GM23248 (cell line): ENCODE measurements at regions not wholly inside any gene's neighbourhood (a gene's known extent, or its start where the extent isn't known, plus 50 kb on each side); places are given as distances from the start of the nearest gene placed in this dataset.

Experiments used
- DNase-seq: peaks from one replicate; pipeline ENCODE4 v3.0.0-alpha.2; 2015
- H2AFZ ChIP-seq: fragments of 200-600 bp; sonication (generic); 2 replicates; pipeline ENCODE4 v1.6.1; 2016; ENCODE audit warnings: antibody characterized with exemption
- H3F3A ChIP-seq: fragments of 200-600 bp; sonication (generic); 2 replicates; pipeline ENCODE4 v1.6.1; 2016; ENCODE audit warnings: mild to moderate bottlenecking, antibody characterized with exemption, mixed run types; ENCODE audit not compliant: insufficient read depth
- H3K27ac ChIP-seq: fragments of 200-600 bp; sonication (generic); 2 replicates; pipeline ENCODE4 v1.5.1; 2016; ENCODE audit warnings: mild to moderate bottlenecking
- H3K27me3 ChIP-seq: fragments of 200-600 bp; sonication (generic); replicated peaks from 2 replicates; pipeline ENCODE4 v1.6.1; 2016; ENCODE audit warnings: mild to moderate bottlenecking; ENCODE audit not compliant: insufficient read depth
- H3K36me3 ChIP-seq: fragments of 200-600 bp; sonication (generic); 2 replicates; pipeline ENCODE4 v1.6.1; 2016; ENCODE audit warnings: low read depth, mild to moderate bottlenecking
- H3K4me1 ChIP-seq: fragments of 200-600 bp; sonication (generic); 2 replicates; pipeline ENCODE4 v1.6.1; 2016; ENCODE audit warnings: mild to moderate bottlenecking; ENCODE audit not compliant: insufficient read depth
- H3K4me2 ChIP-seq: fragments of 200-600 bp; sonication (generic); one replicate; pipeline ENCODE4 v1.6.1; 2016; ENCODE audit warnings: mild to moderate bottlenecking; ENCODE audit not compliant: unreplicated experiment
- H3K4me3 ChIP-seq: fragments of 200-600 bp; sonication (generic); 2 replicates; pipeline ENCODE4 v1.5.1; 2016; ENCODE audit warnings: mild to moderate bottlenecking
- H3K79me2 ChIP-seq: fragments of 200-600 bp; sonication (generic); 2 replicates; pipeline ENCODE4 v1.6.1; 2016; ENCODE audit warnings: mild to moderate bottlenecking; ENCODE audit not compliant: insufficient read depth
- H3K9ac ChIP-seq: fragments of 200-600 bp; sonication (generic); 2 replicates; pipeline ENCODE4 v1.6.1; 2016; ENCODE audit warnings: mild to moderate bottlenecking
- H3K9me2 ChIP-seq: fragments of 200-600 bp; sonication (generic); 2 replicates; pipeline ENCODE4 v1.6.1; 2016; ENCODE audit warnings: mixed run types, mild to moderate bottlenecking, moderate library complexity; ENCODE audit not compliant: insufficient read depth
- H3K9me3 ChIP-seq: fragments of 200-600 bp; sonication (generic); one replicate; pipeline ENCODE4 v1.6.1; 2017; ENCODE audit warnings: low read depth
- H4K20me1 ChIP-seq: fragments of 200-600 bp; sonication (generic); 2 replicates; pipeline ENCODE4 v1.6.0; 2016; ENCODE audit not compliant: insufficient read depth
- EZH2 ChIP-seq: fragments of 200-600 bp; sonication (generic); IDR thresholded peaks from 2 replicates; pipeline ENCODE4 v1.6.1; 2018; ENCODE audit warnings: antibody characterized with exemption, mild to moderate bottlenecking; ENCODE audit not compliant: insufficient read depth, poor library complexity, severe bottlenecking
- EZH2phosphoT487 ChIP-seq: fragments of 200-600 bp; sonication (generic); IDR thresholded peaks from 2 replicates; pipeline ENCODE4 v1.6.1; 2018; ENCODE audit warnings: antibody characterized with exemption, moderate library complexity, mild to moderate bottlenecking, low read depth; ENCODE audit not compliant: insufficient read depth
- WGBS, 2 experiments: methylation state at CpG; one replicate each; pipeline ENCODE4 v1.1.6; 2015 to 2017; ENCODE audit warnings: low lambda C conversion rate in 2 of 2, low coverage in 1 of 2; ENCODE audit errors: missing lambda C conversion rate in 2 of 2; 5-methylcytosine and 5-hydroxymethylcytosine counted together
- in situ Hi-C: fragments of 300-500 bp; cut with MboI; formaldehyde crosslinking; loops from 2 replicates; pipeline ENCODE4 v1.15.0; 2020

- Histone ChIP-seq H3K4me2 (no peak overlapping the region), H3K4me1 (no peaks in the 10 kb centered on the region), H3K27ac (no peak overlapping the region), H2AFZ (no peak overlapping the region), H3F3A (no peaks in the 10 kb centered on the region), H4K20me1 (no peaks in the 10 kb centered on the region), H3K9me3 (no peaks in the 10 kb centered on the region), H3K9me2 (no peaks in the 10 kb centered on the region), H3K4me3 (no peak overlapping the region), H3K27me3 (peaks cover 53% of the 10 kb centered on the region), H3K79me2 (no peaks in the 10 kb centered on the region), H3K36me3 (no peaks in the 10 kb centered on the region), H3K9ac (no peak overlapping the region)
- no peak for DNase-seq
- WGBS, 2 experiments: 39 to 40% methylated on average over 11 of the region's 11 CpGs
- no peak for TF ChIP-seq EZH2phosphoT487
- no peak for TF ChIP-seq EZH2
- in situ Hi-C loops: no loop called here
These were observed 201.2 kb upstream of the TMEM45B start for GRCh38 chr11:129614256-129614944.

- Histone ChIP-seq H3K9me2 (no peaks in the 10 kb centered on the region), H3K4me1 (no peaks in the 10 kb centered on the region), H3K79me2 (no peaks in the 10 kb centered on the region), H3K36me3 (no peaks in the 10 kb centered on the region), H3K4me2 (no peak overlapping the region), H3K9me3 (no peaks in the 10 kb centered on the region), H3K27ac (no peak overlapping the region), H3K4me3 (no peak overlapping the region), H3K27me3 (peaks cover 83% of the 10 kb centered on the region), H3K9ac (no peak overlapping the region), H3F3A (no peaks in the 10 kb centered on the region), H2AFZ (no peak overlapping the region), H4K20me1 (no peaks in the 10 kb centered on the region)
- in situ Hi-C loops: no loop called here
- WGBS, 2 experiments: 18 to 22% methylated on average over 34 of the region's 41 CpGs
- DNase-seq: no peak
- TF ChIP-seq EZH2: no peak
- TF ChIP-seq EZH2phosphoT487: no peak
These were observed 197.5 kb upstream of the TMEM45B start for GRCh38 chr11:129618046-129618569.

GRCh38 chr11:129620237-129621104 is 195.2 kb upstream of the TMEM45B start:
- H3K4me1 ChIP-seq: no peaks in the 10 kb centered on the region
- no peaks in the 10 kb centered on the region for H3K9me3 ChIP-seq
- no peaks in the 10 kb centered on the region for H4K20me1 ChIP-seq
- DNase-seq: peak; percentile 42
- no peak overlapping the region for H3K9ac ChIP-seq
- no peak overlapping the region for H3K4me2 ChIP-seq
- H3K36me3 ChIP-seq: no peaks in the 10 kb centered on the region
- in situ Hi-C loops: no loop called here
- no peak overlapping the region for H3K27ac ChIP-seq
- H3F3A ChIP-seq: no peaks in the 10 kb centered on the region
- H3K4me3 ChIP-seq: no peak overlapping the region
- H3K9me2 ChIP-seq: no peaks in the 10 kb centered on the region
- TF ChIP-seq EZH2phosphoT487 (no peak), EZH2 (no peak)
- no peaks in the 10 kb centered on the region for H3K79me2 ChIP-seq
- H2AFZ ChIP-seq: no peak overlapping the region
- H3K27me3 ChIP-seq: peaks cover 81% of the 10 kb centered on the region
- WGBS, 2 experiments: 64 to 71% methylated on average over 12 of the region's 12 CpGs

GRCh38 chr11:129625930-129626329 is 189.7 kb upstream of the TMEM45B start:
- WGBS, 2 experiments: 46 to 47% methylated on average over 6 of the region's 6 CpGs
- peaks cover 33% of the 10 kb centered on the region for H3K27me3 ChIP-seq
- H3K4me2 ChIP-seq: no peak overlapping the region
- H2AFZ ChIP-seq: no peak overlapping the region
- no peaks in the 10 kb centered on the region for H3K9me3 ChIP-seq
- H3K36me3 ChIP-seq: no peaks in the 10 kb centered on the region
- in situ Hi-C loops: no loop called here
- no peaks in the 10 kb centered on the region for H3K79me2 ChIP-seq
- no peaks in the 10 kb centered on the region for H3K4me1 ChIP-seq
- H3K27ac ChIP-seq: no peak overlapping the region
- no peaks in the 10 kb centered on the region for H3K9me2 ChIP-seq
- no peak for DNase-seq
- no peaks in the 10 kb centered on the region for H3F3A ChIP-seq
- H3K4me3 ChIP-seq: no peak overlapping the region
- TF ChIP-seq EZH2phosphoT487 (no peak), EZH2 (no peak)
- H4K20me1 ChIP-seq: no peaks in the 10 kb centered on the region
- H3K9ac ChIP-seq: no peak overlapping the region
